GM21529 (cell line): ENCODE measurements at regions not wholly inside any gene's neighbourhood (a gene's known extent, or its start where the extent isn't known, plus 50 kb on each side); places are given as distances from the start of the nearest gene placed in this dataset.

ENCODE experiments used
- ATAC-seq: cut with Tn5 transposase; IDR thresholded peaks from one replicate; pipeline ENCODE4 v1.9.1; 2021; ENCODE audit not compliant: unreplicated experiment

- no peak for ATAC-seq
Observed at GRCh38 chr15:69505956-69506556, 53.4 kb downstream of the RPLP1 start.

GRCh38 chr15:69508659-69509058, 56.0 kb downstream of the RPLP1 start:
- no peak for ATAC-seq

DNA sequence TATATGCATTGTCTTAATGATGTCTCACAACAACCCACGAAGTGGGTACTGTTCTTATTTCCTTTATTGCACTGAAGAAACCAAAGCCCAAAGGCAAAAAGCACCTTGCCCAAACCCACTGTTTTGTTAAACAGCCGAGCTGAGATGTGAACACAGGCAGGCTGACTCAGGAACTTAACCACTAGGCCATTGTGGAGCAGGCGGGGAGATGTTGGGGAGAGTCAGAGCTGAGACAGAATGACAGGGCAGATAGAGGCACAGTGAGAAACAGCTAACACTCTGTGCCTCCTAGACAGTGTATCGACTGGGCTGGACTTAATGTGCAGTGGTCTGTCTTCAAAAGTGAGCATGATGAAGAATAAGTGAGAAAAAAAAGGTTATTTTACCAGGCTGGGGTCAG, 56.5 kb downstream of the RPLP1 start:
- ATAC-seq: no peak

DNA sequence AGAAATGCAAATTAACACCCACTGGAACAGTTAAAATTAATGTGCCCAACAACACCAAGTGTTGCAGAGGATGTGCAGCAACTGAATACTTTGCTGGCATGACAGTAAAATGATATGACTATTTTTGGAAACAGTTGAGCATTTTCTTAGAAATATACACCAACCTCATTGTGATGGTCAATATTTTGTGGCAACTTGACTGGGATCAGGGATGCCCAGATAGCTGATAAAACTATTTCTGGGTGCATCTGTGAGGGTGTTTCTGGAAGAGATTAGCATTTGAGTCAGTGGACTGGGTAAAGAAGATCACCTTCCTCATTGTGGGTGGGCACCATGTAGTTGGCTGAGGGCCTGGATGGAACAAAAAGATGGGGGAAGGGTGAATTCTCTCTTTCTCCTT, 57.9 kb downstream of the RPLP1 start:
- ATAC-seq: no peak

DNA sequence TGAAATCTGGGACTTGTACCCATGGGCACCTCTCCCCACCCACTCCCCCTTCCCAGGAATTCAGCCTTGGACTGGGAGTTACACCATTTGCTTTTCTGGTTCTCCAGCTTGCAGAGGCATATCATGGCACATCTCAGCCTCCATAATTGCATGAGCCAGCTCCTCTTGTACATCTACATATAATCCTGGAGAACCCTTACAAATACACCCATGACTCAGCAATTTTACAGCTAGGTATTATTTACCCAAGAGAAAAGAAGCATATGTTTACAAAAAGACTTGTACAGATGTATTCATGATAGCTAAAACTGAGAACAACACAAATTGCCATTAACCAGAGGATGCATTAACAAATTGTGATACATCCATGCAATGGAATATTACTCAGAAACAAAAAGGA, 58.4 kb downstream of the RPLP1 start:
- no peak for ATAC-seq

- no peak for ATAC-seq
Observed at GRCh38 chr15:69511716-69512340, 59.2 kb downstream of the RPLP1 start.

GRCh38 chr15:69513450-69513960, 60.9 kb downstream of the RPLP1 start:
- no peak for ATAC-seq

DNA sequence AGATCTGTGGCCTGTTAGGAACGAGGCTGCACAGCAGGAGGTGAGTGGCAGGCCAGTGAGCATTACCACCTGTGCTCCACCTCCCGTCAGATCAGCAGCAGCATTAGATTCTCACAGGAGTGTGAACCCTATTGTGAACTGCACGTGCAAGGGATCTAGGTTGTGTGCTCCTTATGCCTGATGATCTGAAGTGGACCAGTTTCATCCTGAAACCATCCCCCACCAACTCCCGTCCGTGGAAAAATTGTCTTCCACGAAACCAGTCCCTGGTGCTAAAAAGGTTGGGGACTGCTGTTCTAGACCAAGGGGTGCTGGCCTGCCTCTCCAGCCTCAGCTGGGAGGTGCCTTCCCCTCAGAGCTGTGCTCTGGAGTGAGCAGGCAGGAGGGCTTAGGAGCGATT, 61.4 kb downstream of the RPLP1 start:
- ATAC-seq: no peak

GRCh38 chr15:69515508-69515907, 62.9 kb downstream of the RPLP1 start:
- ATAC-seq: no peak

GRCh38 chr15:69515926-69516325, 63.3 kb downstream of the RPLP1 start:
- ATAC-seq: no peak

DNA sequence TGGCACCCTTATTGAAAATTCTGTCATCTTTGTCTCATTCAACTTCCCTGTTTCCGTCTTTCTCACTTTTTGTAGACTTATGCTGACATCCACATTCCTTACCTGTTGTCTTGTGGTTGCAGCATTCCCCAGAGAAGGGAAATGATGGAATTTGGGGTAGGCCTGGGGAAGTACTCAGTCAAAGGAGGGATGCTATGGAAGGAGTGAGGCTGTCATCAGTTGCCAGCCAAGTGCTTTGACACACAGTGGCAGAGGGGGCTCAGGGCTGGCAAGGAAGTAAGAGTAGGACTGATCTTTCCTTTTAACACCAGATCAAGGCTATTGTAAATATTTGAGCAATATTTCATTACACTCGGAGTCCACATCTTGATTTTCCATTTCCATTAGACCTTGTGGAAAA, 64.4 kb downstream of the RPLP1 start:
- ATAC-seq: no peak

DNA sequence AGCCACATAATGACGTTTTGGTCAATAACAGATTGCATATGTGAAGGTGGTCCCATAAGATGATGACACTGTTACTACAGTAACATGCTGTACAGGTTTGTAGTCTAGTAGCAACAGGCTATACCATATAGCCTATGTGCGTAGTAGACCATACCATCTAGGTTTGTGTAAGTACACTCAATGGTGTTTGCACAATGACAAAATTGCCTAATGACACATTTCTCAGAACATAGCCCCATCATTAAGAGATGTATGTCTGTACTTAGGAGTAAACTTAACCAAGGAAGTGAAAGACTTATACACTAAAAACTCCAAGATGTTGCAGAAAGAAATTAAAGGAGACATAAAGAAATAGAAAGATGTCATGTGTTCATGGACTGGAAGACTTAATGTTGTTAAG, 66.2 kb downstream of the RPLP1 start:
- ATAC-seq: no peak

DNA sequence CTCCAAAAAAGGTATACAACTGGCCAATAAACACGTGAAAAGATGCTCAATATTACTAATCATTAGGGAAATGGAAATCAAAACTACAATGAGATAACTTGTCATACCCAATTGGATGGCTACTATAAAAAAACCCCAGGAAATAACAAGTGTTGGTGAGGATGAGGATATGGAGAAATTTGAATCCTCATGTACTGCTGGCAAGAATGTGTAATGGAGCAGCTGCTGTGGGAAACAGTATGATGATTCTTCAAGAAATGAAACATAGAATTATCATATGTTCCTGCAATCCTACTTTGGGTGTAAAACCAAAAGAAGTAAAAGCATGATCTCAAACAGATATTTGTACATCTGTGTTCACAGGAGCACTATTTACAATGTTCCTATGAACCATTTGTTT, 67.4 kb downstream of the RPLP1 start:
- ATAC-seq: no peak

GRCh38 chr15:69522361-69522760, 69.7 kb downstream of the RPLP1 start:
- no peak for ATAC-seq

- no peak for ATAC-seq
Observed at GRCh38 chr15:69523010-69524001, 70.7 kb downstream of the RPLP1 start.

GRCh38 chr15:69524296-69524695, 71.7 kb downstream of the RPLP1 start:
- ATAC-seq: no peak

GRCh38 chr15:69524814-69525213, 72.2 kb downstream of the RPLP1 start:
- no peak for ATAC-seq

GRCh38 chr15:69525543-69525942, 72.9 kb downstream of the RPLP1 start:
- ATAC-seq: no peak

- ATAC-seq: no peak
Observed at GRCh38 chr15:69526081-69527061, 73.8 kb downstream of the RPLP1 start.

DNA sequence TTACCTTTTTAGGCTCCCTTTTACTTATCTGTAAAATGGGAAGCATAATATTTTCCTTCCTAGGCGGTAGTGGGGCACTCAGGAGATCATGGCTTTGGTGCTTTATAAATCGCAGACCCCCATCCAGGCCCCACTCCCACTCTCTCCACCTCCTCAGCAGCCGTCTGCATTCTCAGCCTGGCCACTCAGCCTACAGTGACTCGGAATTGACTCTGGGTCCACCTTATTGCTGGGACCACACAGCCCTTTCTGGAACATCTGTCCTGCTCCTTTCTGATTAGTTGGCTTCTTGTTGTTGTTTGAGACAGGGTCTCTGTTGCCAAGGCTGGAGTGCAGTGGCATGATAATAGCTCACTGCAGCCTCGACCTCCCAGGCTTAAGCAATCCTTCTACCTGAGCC, 76.5 kb downstream of the RPLP1 start:
- no peak for ATAC-seq
